Neural crest cell (in vitro differentiated cells): ENCODE measurements at regions not wholly inside any gene's neighbourhood (a gene's known extent, or its start where the extent isn't known, plus 50 kb on each side); places are given as distances from the start of the nearest gene placed in this dataset.

Experiments used
- DNase-seq: peaks from one replicate; pipeline ENCODE4 v3.0.0; 2021; ENCODE audit warnings: low read depth, mixed read lengths, low spot score
- H3K27ac Mint-ChIP-seq: one replicate; pipeline ENCODE4 v1.8.0; 2021; ENCODE audit warnings: mild to moderate bottlenecking, mixed read lengths; ENCODE audit not compliant: unreplicated experiment
- H3K27me3 Mint-ChIP-seq: 2 replicates; pipeline ENCODE4 v1.8.0; 2021; ENCODE audit warnings: low read depth, mild to moderate bottlenecking, mixed read lengths
- H3K36me3 Mint-ChIP-seq: 2 replicates; pipeline ENCODE4 v1.8.0; 2021; ENCODE audit warnings: low read depth, mild to moderate bottlenecking, mixed read lengths
- H3K4me1 Mint-ChIP-seq: 2 replicates; pipeline ENCODE4 v1.8.0; 2021; ENCODE audit warnings: mixed read lengths
- H3K4me3 Mint-ChIP-seq: one replicate; pipeline ENCODE4 v1.8.0; 2021; ENCODE audit warnings: mild to moderate bottlenecking, mixed read lengths
- H3K9me3 Mint-ChIP-seq: 2 replicates; pipeline ENCODE4 v1.8.0; 2021; ENCODE audit warnings: mixed read lengths
- CTCF ChIP-seq: fragments of 200-600 bp; sonication (generic); conservative IDR thresholded peaks from 2 replicates; pipeline ENCODE4 v1.5.0; 2021; ENCODE audit warnings: antibody characterized with exemption, mild to moderate bottlenecking

- Mint-ChIP-seq H3K36me3 (no peaks in the 10 kb centered on the region), H3K27me3 (no peaks in the 10 kb centered on the region), H3K9me3 (no peaks in the 10 kb centered on the region), H3K4me3 (no peak overlapping the region), H3K27ac (peak overlapping the region; percentile 31), H3K4me1 (peaks cover 35% of the 10 kb centered on the region)
- TF ChIP-seq CTCF = no peak
- DNase-seq = no peak
Observed at GRCh38 chr9:95605101-95605500, 88.3 kb upstream of the PTCH1 start.

GRCh38 chr9:95598236-95598635 lies 81.5 kb upstream of the PTCH1 start:
- TF ChIP-seq CTCF = no peak
- no peaks in the 10 kb centered on the region for H3K36me3 Mint-ChIP-seq
- DNase-seq = no peak
- H3K4me1 Mint-ChIP-seq = no peaks in the 10 kb centered on the region
- no peak overlapping the region for H3K4me3 Mint-ChIP-seq
- H3K27me3 Mint-ChIP-seq = no peaks in the 10 kb centered on the region
- H3K27ac Mint-ChIP-seq = no peak overlapping the region
- H3K9me3 Mint-ChIP-seq = no peaks in the 10 kb centered on the region

GRCh38 chr9:95595721-95596295 lies 79.0 kb upstream of the PTCH1 start:
- Mint-ChIP-seq H3K36me3 (no peaks in the 10 kb centered on the region), H3K27ac (no peak overlapping the region), H3K4me1 (no peaks in the 10 kb centered on the region), H3K27me3 (no peaks in the 10 kb centered on the region), H3K9me3 (no peaks in the 10 kb centered on the region), H3K4me3 (no peak overlapping the region)
- no peak for DNase-seq
- TF ChIP-seq CTCF = no peak

- no peaks in the 10 kb centered on the region for H3K36me3 Mint-ChIP-seq
- no peaks in the 10 kb centered on the region for H3K4me1 Mint-ChIP-seq
- H3K4me3 Mint-ChIP-seq = no peak overlapping the region
- no peak for TF ChIP-seq CTCF
- no peak for DNase-seq
- H3K9me3 Mint-ChIP-seq = no peaks in the 10 kb centered on the region
- H3K27ac Mint-ChIP-seq = no peak overlapping the region
- no peaks in the 10 kb centered on the region for H3K27me3 Mint-ChIP-seq
Observed at GRCh38 chr9:95592931-95593330, 76.2 kb upstream of the PTCH1 start.

- no peak overlapping the region for H3K4me3 Mint-ChIP-seq
- H3K36me3 Mint-ChIP-seq = no peaks in the 10 kb centered on the region
- DNase-seq = no peak
- H3K4me1 Mint-ChIP-seq = no peaks in the 10 kb centered on the region
- H3K27ac Mint-ChIP-seq = no peak overlapping the region
- H3K9me3 Mint-ChIP-seq = no peaks in the 10 kb centered on the region
- TF ChIP-seq CTCF = no peak
- no peaks in the 10 kb centered on the region for H3K27me3 Mint-ChIP-seq
Observed at GRCh38 chr9:95588724-95589588, 72.2 kb upstream of the PTCH1 start.
